Stimulated activated CD4-positive, alpha-beta T cell treated with anti-CD3 and anti-CD28 coated beads, Interleukin-4, amount 100 ng/mL, for 4 hours (primary cell): ENCODE measurements at regions not wholly inside any gene's neighbourhood (a gene's known extent, or its start where the extent isn't known, plus 50 kb on each side); places are given as distances from the start of the nearest gene placed in this dataset.

Source experiments
- DNase-seq, 2 experiments: peaks; one replicate each; pipeline ENCODE4 v3.0.0-alpha.2; 2020

DNA sequence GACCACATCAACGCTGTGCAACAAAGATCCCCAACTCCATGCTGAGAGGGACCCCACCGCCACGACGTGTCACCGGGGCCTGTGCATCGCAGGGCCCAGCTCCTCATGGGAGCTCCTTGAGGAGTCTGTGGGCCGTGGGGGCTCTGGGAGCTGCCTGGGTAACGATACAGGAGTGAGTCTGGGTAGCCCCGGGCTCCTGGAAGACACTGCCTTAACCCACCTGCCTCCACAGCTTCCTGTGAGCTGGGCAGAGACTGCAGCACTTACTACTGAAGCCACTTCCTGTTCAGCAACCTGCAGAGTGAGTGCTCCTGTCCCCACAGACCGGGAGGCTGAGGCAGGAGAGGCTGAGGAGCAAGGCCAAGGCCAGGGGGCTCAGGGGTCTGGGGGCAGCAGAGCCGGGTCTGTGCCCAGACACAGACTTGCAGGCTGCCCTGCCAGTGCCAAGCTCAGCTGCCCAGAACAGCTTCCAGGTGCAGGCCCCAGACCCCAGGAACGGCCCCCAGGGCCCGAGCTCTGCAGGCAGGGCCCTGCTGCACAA is 226.7 kb downstream of the BRD1 start:
- no peak for DNase-seq

DNA sequence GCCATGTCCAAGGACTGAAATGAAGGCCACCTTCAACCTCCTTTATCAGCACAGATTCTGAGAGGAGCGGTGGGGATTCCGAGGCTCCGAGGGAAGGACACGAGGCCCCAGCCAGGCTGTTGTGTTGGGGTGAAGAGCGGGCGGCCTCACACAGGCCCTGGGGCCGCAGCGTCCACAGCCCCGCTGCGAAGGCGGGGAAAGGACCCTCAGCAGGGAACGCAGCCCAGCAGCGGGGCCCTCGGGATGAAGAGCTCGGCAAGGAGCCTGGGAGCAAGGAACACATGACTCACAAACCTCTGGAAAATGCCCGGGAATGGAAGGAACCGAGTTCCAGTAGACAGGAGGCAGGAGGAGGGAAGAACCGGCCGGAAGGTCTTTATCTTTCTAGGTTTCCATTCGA is 227.2 kb downstream of the BRD1 start:
- no peak for DNase-seq

DNA sequence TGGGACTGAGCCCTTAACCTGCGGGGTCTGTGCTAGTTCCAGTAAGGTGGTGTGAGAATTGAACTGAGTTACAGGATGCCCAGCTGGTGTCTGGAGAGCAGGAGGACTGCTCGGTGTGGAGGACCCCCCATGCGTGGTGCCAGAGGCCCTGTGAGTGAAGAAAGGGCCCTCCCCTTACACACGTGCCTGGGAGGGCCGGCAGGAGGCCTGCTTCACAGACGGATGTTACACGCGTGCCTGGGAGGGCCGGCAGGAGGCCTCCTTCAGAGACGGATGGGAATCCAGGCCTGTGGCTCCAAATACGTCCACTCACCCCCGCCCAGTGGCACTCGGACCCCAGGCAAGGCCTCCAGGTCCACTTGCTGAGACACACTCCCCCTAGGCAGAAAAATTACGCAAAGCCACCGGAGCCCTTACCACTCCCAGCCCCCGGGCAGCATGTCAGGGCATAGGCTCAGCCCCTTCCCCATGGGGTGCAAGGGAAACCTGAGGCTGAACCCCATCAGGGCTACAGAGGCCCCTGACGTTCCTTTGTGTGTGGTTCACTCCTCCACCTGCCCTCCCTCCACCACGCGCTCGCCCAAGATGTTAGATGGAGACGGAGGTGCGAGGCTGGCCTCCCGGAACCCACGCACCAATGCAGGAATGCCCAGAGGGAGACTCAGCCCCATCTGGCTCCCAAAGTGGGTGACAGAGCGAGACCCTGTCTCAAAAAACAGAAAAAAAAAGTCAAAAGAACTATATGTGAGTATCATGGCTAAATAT is 227.8 kb downstream of the BRD1 start:
- no peak for DNase-seq

DNA sequence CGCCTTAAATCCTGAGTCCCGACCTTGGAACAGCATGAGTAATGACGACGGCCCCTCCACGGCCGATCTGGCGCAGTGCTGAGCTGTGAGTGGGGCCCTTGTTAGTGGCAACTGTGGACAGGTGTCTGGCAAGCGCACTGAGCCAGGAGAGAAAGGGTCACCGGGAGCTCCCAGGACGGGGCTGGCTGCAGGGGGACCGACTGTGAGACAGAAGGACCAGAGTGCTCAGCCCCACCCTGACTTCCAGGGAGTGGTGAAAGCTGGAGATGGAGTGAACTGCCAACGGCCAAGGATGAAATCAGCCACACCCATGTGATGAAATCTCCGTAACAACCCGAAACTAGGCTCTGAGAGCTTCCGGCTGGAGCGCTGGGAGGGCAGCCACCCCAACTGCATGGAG is 228.6 kb downstream of the BRD1 start:
- DNase-seq = no peak

DNA sequence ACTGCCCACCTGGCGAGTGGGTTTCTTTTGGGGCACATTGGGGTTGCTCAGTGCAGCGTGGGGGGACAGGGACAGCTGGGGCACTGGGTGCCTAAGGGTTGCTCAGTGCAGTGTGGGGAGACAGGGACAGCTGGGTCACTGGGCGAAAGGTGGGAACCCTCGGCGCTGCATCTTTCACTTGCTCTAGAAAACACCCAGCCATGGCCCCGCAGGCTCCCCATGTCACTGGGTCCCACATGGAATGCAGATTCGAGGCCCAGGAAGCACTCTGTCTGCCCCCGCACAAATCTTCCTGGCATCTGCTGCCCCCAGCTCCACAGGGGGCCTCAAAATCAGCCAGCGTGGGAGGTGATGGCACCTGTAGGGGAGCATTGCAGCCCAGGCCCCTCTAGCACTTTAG is 229.3 kb downstream of the BRD1 start:
- no peak for DNase-seq

DNA sequence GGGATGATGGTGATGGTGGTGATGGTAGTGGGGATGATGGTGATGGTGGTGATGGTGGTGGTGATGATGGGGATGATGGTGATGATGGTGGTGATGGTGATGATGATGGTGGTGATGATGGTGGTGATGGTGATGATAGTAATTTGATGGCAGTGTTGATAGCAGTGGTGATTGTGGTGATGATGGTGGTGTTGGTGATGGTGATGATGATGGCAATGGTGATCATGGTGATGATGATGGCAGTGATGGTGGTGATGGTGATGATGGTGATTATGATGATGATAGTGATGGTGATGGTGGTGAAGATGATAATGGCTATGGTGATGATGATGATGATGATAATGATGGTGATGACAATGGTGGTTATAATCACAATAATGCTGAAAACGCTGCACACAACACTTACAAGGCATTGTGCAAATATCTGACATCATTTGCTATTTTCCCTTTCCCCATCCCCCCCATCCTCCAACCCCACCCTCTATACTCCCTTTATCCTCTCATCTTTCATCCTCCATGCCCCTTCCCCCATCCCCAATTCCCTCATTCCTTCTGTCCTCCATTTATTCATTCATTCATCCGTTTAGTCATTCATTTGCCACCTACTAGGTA is 230.1 kb downstream of the BRD1 start:
- DNase-seq = no peak

DNA sequence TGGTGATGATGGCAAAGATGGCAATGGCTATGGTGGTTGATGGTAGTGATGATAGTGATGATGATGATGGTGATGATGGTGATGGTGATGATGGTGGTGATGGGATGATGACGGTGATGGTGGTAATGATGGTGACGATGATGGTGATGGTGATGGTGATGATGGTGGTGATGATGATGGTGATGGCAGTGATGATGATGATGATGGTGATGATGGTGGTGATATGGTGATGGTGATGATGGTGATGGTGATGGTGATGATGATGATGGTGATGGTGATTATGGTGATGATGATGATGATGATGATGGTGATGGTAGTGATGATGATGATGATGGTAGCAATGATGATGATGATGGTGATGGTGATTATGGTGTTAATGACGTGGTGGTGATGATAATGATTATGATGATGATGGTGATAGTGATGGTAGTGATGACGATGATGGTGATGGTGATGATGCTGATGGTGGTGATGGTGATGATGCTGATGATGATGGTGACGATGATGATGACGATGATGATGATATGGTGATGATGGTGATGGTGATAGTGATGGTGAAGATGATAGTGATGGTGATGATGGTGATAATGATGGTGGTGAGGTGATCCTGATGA is 232.1 kb downstream of the BRD1 start:
- no peak for DNase-seq

DNA sequence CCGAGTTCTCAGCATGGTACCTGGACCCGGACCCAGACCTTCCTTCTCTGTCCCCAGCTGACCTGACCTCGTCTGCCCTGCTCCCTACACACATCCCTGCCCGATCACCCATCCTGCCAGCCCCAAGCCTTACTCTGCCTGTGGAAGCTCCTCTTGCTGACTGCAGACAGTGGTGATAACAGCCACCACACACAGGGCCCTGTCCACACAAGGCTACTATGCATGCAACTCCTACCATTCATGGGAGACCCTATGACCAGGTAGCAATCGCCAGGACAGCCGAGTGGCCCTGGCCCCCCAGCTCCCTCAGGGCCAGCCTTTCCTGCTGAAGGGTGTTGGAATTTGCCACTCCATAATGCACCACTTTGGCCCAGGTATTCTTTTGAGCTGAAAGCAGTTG is 233.6 kb downstream of the BRD1 start:
- DNase-seq = no peak

DNA sequence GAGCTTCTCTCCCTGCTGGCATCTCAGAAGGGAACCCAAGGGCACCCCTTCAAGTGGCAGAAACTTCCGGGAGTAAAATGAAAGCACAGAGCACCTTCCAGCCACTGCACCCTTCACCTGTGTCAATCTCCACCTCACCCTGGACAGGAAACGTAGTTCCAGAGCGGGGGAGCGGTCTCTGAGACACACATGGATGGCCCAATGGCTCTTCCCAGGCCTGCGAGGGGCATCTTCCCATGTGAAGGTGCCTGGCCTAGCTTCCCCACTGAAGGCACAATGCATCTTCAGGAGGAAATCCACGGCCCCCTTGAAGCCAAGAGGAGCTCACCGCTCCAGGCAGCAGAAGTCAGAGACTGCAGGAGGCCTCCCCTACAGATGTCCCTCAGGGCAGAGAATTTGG is 234.2 kb downstream of the BRD1 start:
- DNase-seq = no peak

DNA sequence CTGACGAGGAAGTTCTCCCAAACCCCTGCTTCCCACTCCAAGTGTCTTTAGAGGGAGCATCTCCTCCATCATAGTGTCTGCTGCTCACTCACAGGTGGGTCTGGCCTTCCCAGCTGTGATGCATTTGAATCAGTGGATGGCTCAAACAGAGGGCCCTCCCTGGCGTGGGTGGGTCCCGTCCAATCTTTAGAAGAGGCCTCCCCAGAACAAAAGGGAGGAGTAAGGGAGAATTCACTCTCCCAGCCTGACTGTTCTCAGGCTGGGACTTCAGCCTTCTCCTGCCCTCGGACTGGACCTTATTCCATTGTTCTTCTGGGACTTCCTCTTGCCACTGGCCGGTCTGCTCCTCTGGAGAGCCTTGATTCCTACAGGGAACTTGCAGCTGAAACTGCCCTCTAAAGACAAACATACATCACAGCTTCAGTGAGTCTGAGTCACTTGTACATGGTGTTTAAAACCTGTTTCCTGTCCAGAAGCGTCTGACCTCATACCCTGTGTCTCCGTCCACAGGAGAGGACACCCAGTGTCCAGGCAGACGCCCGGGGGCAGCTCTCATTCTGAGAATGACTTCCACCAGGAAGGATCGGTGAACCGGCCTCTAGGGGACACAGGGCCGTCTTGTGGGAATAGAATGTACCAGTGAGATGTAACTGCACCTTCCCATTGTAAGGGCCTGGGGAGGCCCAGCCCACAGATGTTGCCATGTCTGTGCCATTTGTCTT is 234.7 kb downstream of the BRD1 start:
- DNase-seq = no peak

DNA sequence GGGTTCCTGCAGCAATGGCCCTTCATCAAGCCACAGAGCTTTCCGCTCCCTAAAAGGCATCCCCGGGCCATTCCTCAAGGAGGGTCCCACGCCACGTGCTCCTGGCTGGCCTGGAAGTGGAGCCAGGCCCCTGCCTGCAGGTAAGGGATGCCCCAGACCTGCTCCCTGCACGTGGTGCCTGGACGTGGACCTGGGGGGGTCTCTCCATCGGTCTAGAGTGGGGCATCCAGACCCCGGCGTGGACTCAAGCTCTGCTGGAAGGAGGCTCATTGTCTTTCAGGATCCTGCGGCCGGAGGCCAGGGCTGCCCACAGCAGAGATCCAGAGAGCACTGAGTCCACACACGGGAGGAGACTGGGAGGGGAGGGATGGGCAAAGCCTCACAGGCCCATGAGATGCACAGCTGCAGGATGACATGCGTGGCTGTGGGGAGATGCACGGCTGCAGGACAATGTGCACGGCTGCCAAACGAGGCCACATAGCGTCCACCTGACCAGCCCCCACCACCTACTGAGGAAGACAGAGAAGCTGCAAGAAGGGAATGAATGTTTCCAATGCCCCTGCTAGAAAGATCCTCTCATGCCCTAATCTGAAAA is 236.7 kb downstream of the BRD1 start:
- no peak for DNase-seq

DNA sequence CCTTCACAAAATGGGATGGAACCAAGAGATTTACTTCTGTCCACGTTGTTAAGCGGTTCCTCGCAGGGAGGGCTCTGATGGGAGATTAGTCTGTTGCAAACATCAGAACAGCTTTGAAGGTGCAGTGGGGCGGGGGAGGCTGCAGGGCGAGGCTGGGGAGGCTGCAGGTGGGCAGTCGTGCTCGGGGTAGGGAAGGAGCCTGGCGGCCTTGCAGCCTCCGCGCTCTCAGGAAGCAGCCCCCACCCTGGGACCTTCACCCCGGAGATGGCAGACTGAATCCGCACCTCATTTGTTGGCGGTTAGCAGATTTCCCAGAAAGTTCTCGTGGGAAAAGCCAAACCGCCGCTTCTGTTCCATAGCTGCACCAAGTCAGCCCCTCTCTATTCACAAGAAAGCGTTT is 237.3 kb downstream of the BRD1 start:
- DNase-seq = no peak

DNA sequence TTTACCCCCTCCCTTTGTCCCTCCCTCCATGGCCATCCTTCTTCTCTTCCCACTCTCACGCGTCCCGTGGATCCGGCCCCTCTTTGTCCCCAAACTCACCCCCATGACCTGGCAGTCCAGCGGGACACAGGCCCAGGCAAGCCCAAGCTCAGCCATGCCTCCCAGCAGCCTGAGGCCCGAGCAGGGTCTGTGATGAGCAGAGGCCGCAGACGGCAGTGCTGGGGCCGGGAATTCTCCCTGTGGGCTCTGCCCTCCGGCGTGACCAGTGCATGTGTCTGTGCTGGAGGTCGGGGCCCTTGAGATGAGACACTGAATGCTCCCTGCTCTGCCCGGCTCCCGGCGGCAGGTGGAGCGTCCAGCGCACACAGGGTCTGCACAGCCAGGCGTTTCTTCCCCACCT is 237.9 kb downstream of the BRD1 start:
- no peak for DNase-seq

DNA sequence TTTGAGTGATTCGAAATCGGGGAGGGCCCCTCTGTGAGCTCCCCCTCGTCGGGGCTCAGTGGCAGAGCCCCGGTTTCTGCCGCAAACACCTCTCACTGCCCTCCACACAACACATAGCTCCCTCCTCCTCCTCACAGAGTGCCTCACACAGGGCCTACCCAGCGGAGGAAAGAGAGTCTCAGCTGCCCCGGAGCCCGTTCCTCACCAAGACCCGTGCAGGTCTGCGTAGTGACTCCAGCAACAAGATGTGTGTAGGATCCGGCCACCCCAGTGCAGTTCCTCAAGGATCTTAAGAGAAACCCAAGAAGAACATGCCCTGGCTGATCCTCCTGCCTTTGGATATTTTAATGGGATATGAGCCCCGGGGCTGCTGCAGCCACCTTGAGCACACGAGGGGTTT is 238.4 kb downstream of the BRD1 start:
- no peak for DNase-seq

DNA sequence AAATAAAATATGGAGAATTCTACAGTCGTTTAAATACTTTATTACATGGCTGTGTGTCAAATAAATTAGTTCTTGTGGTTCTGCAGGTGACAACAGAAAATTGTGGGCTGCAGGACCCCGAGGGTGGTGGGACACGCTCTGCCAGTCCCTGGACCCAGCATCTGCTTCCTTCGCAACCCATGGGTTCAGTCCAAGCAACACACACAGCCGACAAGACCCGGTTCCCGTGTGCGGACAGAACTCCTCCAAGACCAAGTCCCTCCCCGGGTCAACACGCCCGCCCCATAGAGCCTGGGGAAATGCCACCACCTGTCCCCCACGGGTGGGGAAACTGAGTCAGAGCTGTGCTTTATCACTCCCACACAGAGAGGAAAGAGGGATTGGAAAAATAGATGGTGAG is 238.9 kb downstream of the BRD1 start:
- DNase-seq = no peak

DNA sequence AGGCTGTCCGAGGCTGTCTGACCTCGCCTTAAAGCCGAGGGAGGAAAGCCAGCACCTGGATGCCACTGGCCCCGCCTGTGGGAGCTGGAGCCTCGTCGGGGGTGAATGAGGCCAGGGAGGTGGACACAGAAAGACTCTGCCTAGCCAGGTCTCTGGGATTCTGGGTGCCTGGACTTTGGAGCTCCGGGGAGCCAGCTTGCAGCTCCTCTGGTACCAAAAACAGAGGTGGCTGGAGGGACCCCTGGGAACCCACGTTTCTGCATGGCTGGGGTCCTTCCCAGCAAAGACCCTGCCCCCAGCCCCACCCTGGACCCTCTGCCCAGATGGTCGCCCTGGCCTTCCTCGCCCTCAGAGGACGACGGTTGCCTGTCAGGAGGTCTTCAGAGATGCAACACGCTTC is 239.7 kb downstream of the BRD1 start:
- DNase-seq = no peak

DNA sequence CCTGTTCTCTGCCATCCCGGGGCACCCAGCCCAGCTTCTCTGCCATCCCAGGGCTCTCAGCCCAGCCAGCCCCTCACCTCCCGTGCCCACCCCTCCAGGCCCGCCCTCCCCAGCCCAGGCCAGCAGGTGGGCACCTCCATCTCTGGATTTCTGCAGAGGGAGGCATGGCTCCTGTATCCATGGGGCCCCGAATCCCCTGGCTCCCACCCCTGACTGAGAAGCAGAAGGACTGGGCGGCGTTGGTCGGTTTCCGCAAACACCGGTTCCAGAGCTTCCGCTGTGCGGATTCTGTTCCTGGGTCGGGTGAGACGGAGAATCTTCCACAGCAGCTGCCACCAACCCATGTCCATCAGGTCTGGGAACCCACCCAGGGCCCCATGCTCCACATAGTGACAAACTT is 240.3 kb downstream of the BRD1 start:
- no peak for DNase-seq

DNA sequence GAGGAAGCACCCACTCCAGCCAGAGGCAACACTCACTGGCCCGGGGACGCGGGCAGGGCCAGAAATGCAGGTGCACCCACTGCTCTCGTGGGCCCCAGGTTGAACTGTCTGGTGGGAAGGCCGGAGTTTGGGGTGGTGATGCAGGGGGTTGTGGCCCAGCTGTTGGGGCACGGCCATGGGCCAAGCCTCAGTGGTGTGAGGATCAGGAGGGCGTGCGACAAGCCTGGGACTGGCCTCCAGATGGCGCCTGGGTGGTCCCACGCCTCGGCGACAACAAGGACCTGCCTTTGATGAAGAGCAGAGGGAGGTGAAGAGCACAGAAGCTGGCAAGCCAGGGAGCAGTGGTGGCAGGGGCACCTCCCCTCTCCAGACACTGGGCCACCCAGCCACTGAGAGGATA is 240.8 kb downstream of the BRD1 start:
- no peak for DNase-seq

DNA sequence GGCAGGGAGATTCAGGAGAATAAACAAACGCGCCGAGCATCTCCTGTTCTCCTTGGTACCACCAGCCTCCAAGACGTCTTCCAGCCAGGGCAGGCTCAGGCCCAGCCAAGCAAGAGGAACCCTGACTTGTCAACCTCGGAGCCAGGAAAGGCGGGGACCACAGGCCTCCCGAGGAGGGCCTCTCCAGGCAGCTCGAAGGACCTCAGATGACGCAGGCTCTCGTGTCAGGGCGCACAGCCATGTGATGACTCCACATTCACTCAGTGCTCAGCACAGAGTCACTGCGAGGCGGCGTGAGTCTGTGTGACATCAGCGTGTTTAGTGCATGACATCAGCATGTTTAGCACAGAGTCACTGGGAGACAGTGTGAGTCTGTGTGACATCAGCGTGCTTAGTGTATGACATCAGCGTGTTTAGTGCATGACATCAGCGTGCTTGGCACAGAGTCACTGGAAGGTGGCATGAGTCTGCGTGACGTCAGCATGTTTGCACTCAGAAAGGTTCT is 241.4 kb downstream of the BRD1 start:
- no peak for DNase-seq

DNA sequence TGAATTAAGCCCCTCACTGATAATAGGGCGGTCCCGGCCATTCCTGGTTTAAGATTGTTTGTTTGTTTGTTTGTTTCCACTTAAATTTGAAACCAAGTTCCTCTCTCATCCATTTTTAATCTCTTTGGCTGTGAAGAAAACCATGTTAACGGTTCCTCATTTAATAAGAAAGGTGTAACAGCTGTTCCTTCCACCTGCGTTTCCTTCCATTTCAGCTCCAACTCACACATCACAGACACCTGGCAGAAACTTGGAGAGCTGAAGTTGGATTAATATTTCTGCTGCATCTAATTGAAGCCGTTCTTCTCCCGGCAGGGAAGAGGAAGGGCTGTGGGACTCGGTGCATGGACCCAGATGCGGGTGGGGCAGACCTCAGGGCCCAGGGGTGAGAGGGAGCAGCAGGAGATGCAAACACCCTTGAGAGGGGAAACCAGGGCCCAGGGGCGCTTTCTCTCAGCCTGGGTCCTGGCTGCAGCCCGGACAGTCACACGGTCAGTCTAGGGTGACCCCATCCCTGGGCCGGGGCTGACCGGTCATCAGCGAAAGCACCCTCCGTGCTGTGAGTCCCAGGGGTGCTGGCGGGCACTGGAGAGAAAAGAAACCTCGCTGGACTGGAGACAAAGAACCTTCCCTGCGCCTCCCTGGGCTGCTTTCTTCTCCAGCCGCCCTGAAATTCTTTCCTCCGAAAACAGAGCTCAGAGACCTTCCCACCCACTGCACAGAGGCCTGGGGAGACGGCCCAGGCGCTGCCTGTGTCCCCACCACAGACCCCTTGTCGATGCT is 242.0 kb downstream of the BRD1 start:
- DNase-seq = no peak

DNA sequence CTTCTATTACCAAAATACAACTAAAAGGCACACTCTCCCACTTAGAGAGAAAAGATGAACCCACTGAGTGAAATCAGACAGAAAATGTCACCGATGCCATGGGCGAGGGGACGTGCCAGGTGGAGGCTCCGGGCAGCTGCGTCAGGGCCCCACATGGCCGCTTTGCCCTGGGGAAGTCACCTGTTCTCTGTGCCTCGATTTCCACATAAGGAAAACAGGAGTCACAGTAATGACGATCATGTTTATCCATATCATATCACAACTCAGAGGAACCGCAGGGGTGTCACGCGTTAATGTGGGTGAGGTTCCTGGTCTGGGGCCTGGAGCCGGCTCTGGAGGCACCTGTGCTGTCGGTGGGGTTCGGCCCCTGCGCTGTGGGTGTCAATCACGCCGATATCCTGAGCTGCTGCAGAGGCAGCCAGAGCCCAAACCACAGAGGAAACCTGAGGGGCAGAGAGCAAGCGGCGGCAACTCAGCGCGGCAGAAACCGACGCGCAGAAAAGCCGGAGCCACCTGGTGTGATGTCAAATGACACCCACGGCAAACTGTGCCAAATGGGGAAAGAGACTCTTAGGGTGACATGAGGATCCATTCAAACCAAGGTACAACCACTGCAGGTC is 243.7 kb downstream of the BRD1 start:
- no peak for DNase-seq

DNA sequence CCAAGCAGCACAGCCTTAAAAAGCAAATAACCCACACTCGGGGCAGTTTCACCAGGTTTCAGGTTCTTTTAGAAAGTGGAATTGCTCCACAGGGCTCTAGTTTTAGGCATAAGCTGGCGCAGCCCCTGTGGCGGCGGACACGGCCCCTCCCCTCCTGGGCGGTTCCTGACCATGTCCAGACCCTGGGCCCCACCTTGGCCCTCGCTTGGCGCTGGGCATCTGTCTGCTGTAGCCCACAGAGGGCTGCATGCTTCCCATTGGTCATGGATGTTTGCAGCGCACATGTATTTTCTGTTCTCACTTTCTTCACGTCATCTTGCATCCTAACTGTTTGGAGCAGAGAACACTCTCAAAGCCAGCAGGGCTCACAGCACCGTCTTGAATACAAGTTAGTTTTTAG is 244.3 kb downstream of the BRD1 start:
- DNase-seq = no peak
